DOHH2 (cell line): ENCODE measurements at regions not wholly inside any gene's neighbourhood (a gene's known extent, or its start where the extent isn't known, plus 50 kb on each side); places are given as distances from the start of the nearest gene placed in this dataset.

Experiments
- H3F3A ChIP-seq: fragments of 200-600 bp; sonication (generic), shearing (Covaris generic); 2 replicates; pipeline ENCODE4 v1.6.0; 2016; ENCODE audit warnings: antibody characterized with exemption, mild to moderate bottlenecking; ENCODE audit not compliant: control insufficient read depth, insufficient read depth
- H3K27ac ChIP-seq: fragments of 200-600 bp; sonication (generic); 2 replicates; pipeline ENCODE4 v1.5.1; 2014; ENCODE audit warnings: low read depth, mild to moderate bottlenecking, low read length, moderate library complexity
- H3K27me3 ChIP-seq: fragments of 200-600 bp; sonication (generic); 2 replicates; pipeline ENCODE4 v1.6.1; 2014; ENCODE audit warnings: mild to moderate bottlenecking, low read length, mixed read lengths; ENCODE audit not compliant: control insufficient read depth
- H3K36me3 ChIP-seq: fragments of 200-600 bp; sonication (generic); 2 replicates; pipeline ENCODE4 v1.6.1; 2014; ENCODE audit warnings: mild to moderate bottlenecking, low read length, moderate library complexity, mixed read lengths; ENCODE audit not compliant: control insufficient read depth
- H3K4me1 ChIP-seq: fragments of 200-600 bp; sonication (generic); 2 replicates; pipeline ENCODE4 v1.6.1; 2014; ENCODE audit warnings: mild to moderate bottlenecking, low read length, mixed read lengths; ENCODE audit not compliant: control insufficient read depth
- H3K4me2 ChIP-seq: fragments of 200-600 bp; sonication (generic); 2 replicates; pipeline ENCODE4 v1.6.0; 2014; ENCODE audit warnings: mild to moderate bottlenecking, low read length, moderate library complexity
- H3K4me3 ChIP-seq: fragments of 200-600 bp; sonication (generic); 2 replicates; pipeline ENCODE4 v1.5.1; 2014; ENCODE audit warnings: mild to moderate bottlenecking, low read length, mixed read lengths
- H3K79me2 ChIP-seq: fragments of 200-600 bp; sonication (generic); 2 replicates; pipeline ENCODE4 v1.6.1; 2014; ENCODE audit warnings: mild to moderate bottlenecking, low read length, mixed read lengths; ENCODE audit not compliant: control insufficient read depth
- H3K9me2 ChIP-seq: fragments of 200-600 bp; sonication (generic); replicated peaks from 2 replicates; pipeline ENCODE4 v1.6.1; 2014; ENCODE audit warnings: mild to moderate bottlenecking, low read length, mixed read lengths; ENCODE audit not compliant: control insufficient read depth
- H3K9me3 ChIP-seq: fragments of 200-600 bp; sonication (generic); 2 replicates; pipeline ENCODE4 v1.6.1; 2014; ENCODE audit warnings: antibody characterized with exemption, low read length, mixed read lengths; ENCODE audit not compliant: control insufficient read depth, insufficient read depth
- H4K20me1 ChIP-seq: fragments of 200-600 bp; sonication (generic); 2 replicates; pipeline ENCODE4 v1.6.0; 2014; ENCODE audit warnings: low read depth, mild to moderate bottlenecking, antibody characterized with exemption, low read length, moderate library complexity; ENCODE audit not compliant: control insufficient read depth, insufficient read depth
- EZH2phosphoT487 ChIP-seq: fragments of 200-600 bp; sonication (generic); IDR thresholded peaks from 2 replicates; pipeline ENCODE4 v1.6.1; 2017; ENCODE audit warnings: borderline replicate concordance, mild to moderate bottlenecking, antibody characterized with exemption, low read length, moderate library complexity, mixed read lengths
- TF ChIP-seq, protein P1 (sequence below): fragments of 200-600 bp; sonication (generic); IDR thresholded peaks from one replicate; pipeline ENCODE4 v1.5.1; 2014; ENCODE audit warnings: antibody characterized with exemption, mild to moderate bottlenecking, low read depth, low read length; ENCODE audit not compliant: poor library complexity, severe bottlenecking

DNA sequence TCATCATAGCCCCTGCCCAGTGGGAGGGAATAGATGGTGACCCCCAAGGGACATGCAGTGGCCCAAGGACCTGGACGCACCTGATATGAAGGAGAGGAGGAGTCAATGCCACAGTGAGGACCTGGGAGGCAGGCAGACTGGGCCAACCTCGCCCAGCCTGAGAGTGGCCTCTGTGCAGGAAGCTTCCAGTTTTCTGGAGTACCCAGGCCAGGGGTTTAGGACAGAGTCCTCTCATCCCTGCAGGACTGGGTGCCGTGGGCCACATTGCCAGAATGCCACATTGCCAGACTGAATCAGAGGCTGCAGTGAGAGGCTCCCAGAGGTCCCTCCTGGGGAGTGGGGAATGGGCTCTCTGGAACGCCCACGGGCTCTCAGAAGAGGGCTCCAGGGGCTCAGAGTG lies 82.9 kb upstream of the VSTM2B start:
- H3K79me2 ChIP-seq, result no peaks in the 10 kb centered on the region
- H4K20me1 ChIP-seq, result no peaks in the 10 kb centered on the region

DNA sequence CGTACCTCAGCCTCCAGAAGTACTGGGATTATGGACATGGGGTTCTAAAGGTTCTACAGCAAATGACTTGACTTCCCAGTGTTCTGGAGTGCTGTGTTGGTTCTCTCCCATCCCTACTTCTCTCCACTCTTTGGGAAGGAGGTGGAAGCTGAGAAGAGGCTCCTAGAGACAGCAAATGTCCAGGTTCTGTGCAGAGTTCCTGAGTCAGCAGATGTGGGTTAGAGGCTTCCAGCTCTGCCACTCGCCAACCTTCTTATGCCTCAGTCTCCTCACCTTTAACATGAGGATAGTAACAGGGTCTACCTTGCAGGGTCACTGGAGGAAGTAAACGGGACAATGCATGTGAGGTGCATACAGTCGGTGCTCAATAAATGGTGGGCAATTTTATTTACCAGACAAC lies 80.5 kb upstream of the VSTM2B start:
- H3K27ac ChIP-seq, result no peak overlapping the region
- H3K79me2 ChIP-seq, result no peaks in the 10 kb centered on the region
- H3K9me2 ChIP-seq, result no peaks in the 10 kb centered on the region
- no peaks in the 10 kb centered on the region for H3K36me3 ChIP-seq
- H3K9me3 ChIP-seq, result no peaks in the 10 kb centered on the region
- H3K4me3 ChIP-seq, result no peak overlapping the region
- no peak overlapping the region for H3K4me2 ChIP-seq
- H3K27me3 ChIP-seq, result no peaks in the 10 kb centered on the region
- TF ChIP-seq, protein P1, sequence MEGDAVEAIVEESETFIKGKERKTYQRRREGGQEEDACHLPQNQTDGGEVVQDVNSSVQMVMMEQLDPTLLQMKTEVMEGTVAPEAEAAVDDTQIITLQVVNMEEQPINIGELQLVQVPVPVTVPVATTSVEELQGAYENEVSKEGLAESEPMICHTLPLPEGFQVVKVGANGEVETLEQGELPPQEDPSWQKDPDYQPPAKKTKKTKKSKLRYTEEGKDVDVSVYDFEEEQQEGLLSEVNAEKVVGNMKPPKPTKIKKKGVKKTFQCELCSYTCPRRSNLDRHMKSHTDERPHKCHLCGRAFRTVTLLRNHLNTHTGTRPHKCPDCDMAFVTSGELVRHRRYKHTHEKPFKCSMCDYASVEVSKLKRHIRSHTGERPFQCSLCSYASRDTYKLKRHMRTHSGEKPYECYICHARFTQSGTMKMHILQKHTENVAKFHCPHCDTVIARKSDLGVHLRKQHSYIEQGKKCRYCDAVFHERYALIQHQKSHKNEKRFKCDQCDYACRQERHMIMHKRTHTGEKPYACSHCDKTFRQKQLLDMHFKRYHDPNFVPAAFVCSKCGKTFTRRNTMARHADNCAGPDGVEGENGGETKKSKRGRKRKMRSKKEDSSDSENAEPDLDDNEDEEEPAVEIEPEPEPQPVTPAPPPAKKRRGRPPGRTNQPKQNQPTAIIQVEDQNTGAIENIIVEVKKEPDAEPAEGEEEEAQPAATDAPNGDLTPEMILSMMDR, result no peak
- no peak for TF ChIP-seq EZH2phosphoT487
- H4K20me1 ChIP-seq, result no peaks in the 10 kb centered on the region
- no peaks in the 10 kb centered on the region for H3F3A ChIP-seq
- H3K4me1 ChIP-seq, result no peaks in the 10 kb centered on the region

More for the DNA sequence above, 82.9 kb upstream of the VSTM2B start:
- Histone ChIP-seq H3K9me2 (no peaks in the 10 kb centered on the region), H3K4me3 (no peak overlapping the region), H3K27ac (no peak overlapping the region), H3K27me3 (no peaks in the 10 kb centered on the region), H3K36me3 (no peaks in the 10 kb centered on the region), H3F3A (no peaks in the 10 kb centered on the region), H3K4me2 (no peak overlapping the region), H3K4me1 (no peaks in the 10 kb centered on the region), H3K9me3 (no peaks in the 10 kb centered on the region)
- TF ChIP-seq EZH2phosphoT487, result no peak
- TF ChIP-seq, protein P1, result no peak

DNA sequence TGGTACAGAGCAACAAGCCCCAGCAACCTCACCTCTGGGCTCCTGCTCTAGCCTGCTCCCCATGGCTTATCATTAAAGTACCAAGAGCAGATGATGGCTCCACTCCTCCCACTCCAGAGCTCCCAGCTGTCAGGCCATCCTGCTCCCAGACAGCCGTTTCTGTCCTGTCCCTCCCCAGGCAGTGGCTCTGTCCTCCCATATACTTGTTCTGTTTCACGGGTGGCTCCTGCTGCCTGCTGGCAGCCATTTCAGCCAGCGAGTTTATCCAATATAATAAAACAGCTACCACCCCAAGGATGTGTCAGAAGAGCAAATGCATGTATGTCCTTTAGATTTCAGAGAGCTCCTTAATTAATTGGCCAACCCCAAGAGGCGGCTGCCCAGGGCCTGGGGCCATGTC lies 79.4 kb upstream of the VSTM2B start:
- Histone ChIP-seq H3K9me3 (no peaks in the 10 kb centered on the region), H3K79me2 (no peaks in the 10 kb centered on the region), H3K4me3 (no peak overlapping the region), H3F3A (no peaks in the 10 kb centered on the region), H3K27ac (no peak overlapping the region), H3K9me2 (no peaks in the 10 kb centered on the region), H4K20me1 (no peaks in the 10 kb centered on the region), H3K4me2 (no peak overlapping the region), H3K27me3 (no peaks in the 10 kb centered on the region), H3K4me1 (no peaks in the 10 kb centered on the region), H3K36me3 (no peaks in the 10 kb centered on the region)
- TF ChIP-seq, protein P1, result no peak
- TF ChIP-seq EZH2phosphoT487, result no peak

DNA sequence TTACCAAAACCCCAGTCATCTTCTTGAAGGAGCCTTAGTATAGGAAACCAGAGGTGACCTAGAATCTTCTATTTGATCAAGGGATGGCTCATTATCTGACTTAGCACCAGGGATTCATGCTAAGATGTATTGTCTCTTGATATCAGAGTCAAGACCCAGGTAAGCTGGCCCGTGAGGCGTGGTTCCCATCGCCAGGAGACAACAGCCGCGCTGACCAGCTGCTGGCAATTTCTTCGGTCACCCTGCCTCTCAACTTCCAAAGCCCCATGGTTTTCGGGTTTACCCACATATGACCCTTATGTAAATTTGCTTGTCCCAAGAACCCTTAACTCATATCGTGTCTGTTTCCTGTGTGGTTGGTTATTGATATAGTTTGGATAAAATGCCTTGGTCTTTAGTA lies 77.7 kb upstream of the VSTM2B start:
- Histone ChIP-seq H3K9me2 (no peaks in the 10 kb centered on the region), H3K27ac (no peak overlapping the region), H4K20me1 (no peaks in the 10 kb centered on the region)

More for the DNA sequence above, 77.7 kb upstream of the VSTM2B start:
- no peaks in the 10 kb centered on the region for H3K27me3 ChIP-seq
- H3F3A ChIP-seq, result no peaks in the 10 kb centered on the region
- H3K4me2 ChIP-seq, result no peak overlapping the region
- H3K9me3 ChIP-seq, result no peaks in the 10 kb centered on the region
- no peaks in the 10 kb centered on the region for H3K4me1 ChIP-seq
- H3K4me3 ChIP-seq, result no peak overlapping the region
- no peaks in the 10 kb centered on the region for H3K36me3 ChIP-seq
- H3K79me2 ChIP-seq, result no peaks in the 10 kb centered on the region
- TF ChIP-seq, protein P1, result no peak
- TF ChIP-seq EZH2phosphoT487, result no peak
